Stromal cell of bone marrow (primary cell): ENCODE measurements at regions not wholly inside any gene's neighbourhood (a gene's known extent, or its start where the extent isn't known, plus 50 kb on each side); places are given as distances from the start of the nearest gene placed in this dataset.

Experiments
- DNase-seq: peaks from one replicate; pipeline ENCODE4 v3.0.0-alpha.2; 2012; ENCODE audit warnings: low read depth

DNA sequence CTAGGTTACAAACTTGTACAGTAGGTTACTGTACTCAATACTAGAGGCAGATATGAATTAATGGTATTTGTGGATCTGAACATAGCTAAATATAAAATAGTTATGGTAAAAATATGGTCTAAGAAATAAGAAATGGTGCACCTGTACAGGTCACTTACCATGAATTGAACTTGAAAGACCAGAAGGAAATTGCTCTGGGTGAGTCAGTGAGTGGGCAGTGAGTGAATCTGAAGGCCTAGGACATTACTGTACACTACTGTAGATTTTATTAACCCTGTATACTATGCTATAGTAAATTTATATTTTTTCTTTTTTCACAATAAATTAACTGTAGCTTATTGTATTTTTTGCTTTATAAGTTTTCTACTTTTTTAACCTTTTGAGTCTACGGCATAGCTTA, 1020.4 kb downstream of the CDH18 start:
- DNase-seq: no peak

DNA sequence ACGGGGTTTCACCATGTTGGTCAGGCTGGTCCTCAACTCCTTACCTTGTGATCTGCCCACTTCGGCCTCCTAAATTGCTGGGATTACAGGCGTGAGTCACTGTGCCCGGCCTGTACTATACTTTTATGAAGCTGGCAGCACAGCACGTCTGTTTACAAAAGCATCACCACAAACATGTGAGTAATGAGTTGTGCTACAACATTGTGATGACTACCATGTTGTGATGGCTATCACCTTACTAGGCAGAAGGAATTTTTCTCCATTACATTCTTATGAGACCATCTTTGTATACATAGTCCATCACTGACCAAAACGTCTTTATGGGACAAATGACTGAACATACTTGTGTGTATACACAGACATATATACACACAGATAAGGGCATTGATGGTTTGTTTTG, 1019.0 kb downstream of the CDH18 start:
- no peak for DNase-seq

DNA sequence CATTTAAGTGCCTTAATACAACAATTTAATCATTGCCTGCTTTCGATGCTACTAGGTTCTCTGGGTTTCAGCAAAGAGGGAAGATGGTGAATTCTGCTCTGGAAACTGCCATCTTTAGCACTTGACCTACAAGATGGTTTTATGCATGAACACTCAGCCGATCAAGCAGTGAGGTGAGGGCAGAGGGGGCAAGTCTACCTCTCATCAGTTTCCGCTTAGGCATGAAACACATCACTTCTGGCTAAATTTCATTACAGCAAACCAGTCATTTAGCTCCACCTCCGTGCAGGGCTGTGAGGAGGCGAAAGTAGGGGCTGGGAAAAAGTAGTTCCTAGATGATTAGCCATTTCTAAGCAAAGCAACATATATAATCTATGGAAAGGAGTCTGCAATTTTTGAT, 1018.0 kb downstream of the CDH18 start:
- no peak for DNase-seq

DNA sequence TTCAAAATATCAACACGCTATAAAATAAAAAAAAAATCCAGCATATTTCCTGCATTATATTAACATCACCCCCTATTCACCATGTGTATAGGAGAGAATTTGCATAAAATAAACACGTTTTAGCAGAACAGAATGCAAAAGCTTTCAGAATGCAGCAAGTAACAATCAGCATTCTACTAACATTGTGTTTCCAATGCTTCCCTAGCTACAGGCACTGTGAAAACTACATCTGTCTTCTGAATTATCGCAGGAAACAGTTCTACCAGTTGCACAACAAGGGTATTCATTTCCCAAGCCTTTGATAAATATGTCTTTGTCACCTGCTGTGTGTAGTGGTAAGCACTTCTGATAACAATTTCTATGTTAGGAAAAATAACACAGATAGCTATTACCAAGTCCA, 1015.8 kb downstream of the CDH18 start:
- DNase-seq: no peak

DNA sequence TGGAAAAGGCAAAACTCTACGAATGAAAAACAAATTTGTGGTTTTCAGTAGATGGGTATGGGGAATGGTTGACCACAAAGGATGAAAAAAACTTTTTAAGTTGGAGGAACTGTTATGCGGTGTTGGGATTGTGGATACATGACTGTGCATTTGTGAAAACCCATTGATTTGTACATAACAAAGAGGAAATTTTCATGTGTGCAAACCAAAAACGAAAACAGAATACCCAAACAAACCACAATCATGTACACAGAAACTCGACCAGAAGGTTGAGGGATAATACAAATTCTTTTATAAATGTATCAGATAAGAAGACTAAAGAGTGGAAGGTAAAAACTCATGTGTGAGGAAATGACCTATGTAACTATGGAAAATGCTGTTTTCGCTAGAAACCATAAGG, 1012.4 kb downstream of the CDH18 start:
- DNase-seq: no peak

DNA sequence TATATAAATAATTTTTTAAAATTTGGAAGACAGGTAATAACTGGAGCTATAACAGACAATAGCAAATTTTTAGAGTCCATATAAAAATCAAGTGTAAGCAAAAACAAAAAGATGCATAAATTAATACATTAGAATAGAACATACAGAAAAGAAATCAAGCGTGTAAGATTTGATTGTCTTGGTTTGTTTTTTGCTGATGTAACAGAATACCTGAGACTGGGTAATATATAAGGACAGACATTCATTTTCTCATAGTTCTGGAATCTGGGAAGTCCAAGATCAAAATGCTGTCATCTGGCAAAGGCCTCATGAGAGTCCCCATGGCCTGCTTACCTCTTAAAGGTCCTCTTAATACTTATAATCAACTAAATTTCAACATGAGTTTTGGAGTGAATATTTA, 1010.1 kb downstream of the CDH18 start:
- DNase-seq: no peak

DNA sequence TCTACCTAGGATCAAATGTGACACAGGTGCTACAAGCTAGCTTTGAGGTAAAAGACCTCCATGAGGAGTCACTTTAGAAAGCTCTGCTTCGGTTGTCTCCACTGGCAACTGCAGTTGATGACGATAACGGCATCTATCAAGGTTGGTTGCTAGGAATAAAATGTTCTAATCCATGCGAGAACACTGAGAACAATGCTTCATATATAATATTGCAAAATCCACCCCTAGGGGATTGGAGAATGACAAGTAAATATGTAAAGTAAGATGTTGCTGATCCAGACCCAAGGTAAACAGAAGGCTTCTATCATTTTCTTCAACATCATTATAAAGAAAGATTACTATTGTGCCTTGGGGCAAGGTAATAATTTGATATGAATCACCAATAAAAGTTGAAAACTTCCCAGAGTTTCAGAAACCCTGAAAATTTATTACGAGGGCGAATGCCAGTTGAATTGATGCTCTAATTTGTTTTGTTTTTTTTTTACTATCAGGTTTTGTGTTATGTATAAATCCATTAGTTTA, 1003.4 kb downstream of the CDH18 start:
- no peak for DNase-seq

DNA sequence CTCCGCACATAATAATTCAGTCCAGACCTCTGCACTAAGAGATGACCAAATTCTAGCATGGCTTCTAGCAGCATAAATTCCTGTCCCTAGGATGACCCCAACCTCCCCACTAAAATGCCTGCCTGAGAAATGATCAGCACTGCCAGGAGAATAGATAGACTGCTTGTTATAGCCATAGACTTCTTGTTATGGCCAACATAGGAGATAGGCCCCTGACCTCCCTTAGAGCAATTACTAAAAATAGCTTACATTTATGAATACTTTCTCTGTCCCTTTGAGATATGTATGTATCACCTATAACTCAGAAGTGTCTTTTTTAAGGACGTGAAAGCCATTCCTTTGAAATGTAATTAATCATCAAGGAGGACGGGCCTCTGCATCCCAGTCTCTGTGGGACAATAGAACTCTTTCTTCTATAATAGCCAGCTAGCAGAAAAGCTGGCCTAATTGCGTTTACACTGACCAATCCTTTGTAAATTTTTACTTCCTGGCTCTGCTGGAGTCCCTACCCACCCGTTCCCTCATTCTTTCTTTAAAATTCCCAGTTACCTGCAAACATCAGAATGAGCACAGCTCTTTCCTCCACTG, 1002.7 kb downstream of the CDH18 start:
- DNase-seq: no peak

DNA sequence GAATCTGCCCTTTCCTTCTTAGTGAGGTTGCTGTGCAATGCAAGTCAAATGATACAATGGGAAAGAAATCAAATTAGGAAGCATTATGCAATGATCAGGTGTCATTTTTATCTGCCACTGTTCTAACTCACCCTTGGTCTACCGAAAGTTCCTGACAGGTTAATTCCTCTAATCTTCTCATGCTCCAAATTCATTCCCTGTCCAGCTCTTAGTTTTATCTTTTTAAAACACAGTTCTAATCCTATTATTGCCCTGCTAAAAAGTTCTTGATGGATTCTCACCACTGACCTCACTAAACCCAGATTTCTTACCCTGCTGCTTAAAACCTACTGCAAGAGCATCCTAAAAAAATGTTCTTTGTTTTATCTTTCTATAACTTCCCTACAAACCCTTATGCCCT, 1000.9 kb downstream of the CDH18 start:
- no peak for DNase-seq

DNA sequence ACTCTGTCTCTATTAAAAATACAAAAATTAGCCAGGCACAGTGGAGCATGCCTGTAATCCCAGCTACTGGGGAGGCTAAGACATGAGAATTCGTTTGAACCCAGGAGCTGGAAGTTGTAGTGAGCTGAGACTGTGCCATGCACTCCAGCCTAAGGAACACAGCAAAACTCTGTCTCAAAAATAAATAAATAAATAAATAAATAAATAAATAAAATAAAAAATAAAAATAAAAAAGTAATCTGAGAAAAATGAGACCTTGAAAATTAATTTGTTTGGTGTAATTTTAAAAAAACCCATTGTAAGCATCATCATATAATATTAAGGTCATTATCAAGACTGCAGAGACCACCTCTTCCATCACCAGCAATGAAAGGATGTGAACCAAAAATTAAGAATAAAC, 997.1 kb downstream of the CDH18 start:
- DNase-seq: no peak

DNA sequence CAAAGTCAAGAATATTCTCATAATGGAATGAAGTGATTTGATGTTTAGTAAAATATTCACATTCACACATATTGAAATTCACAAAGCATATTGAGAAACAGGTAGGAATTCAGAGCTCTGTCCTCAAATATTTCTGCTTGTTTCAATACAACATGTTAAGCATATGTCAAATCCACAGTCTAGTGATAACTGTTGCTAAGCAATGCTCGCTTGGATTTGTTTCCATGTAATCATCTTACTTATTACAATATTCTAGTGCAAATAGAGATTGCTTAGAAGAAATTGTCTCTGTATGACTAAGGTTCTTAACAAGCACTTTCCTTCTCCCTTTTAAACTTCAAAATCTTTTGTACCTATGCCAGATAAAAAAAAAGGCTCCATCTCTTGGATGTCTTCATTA, 995.7 kb downstream of the CDH18 start:
- no peak for DNase-seq

DNA sequence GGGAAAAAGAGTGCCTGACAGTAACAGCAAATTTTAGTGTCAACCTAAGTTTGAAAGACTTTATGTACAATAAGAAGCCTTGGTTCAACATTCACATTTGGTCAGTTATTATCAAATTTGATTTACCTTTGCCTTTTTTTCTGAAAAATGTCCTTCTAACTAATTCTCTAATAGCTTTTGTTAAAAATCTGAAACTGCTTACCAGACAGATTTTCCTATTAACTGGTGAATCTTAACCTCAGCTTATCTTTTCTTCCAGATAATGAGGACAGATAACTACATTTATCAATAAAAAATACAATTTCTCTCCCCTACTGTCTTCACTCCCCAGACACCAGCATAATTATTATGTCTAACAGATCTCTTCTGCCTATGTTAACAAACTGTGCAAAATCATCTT, 988.5 kb downstream of the CDH18 start:
- no peak for DNase-seq

DNA sequence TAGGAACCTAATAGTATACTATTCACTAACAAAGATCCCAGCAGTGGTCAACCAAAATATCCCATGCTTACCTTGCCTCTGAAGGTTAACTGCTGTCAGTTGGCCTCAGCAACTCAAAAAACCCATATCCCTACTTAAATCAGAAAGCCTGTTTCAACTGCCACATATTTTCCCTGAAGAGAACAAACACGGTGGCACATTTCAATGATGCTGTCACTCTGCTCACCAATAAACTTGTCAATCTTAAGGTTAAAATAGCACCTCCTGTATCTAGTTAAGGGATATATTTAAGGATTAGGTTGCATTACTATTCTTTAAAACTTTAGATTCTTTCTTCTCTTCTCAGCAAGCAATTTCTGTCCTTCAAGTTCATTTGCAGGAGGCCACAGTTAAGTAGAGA, 986.9 kb downstream of the CDH18 start:
- DNase-seq: no peak

DNA sequence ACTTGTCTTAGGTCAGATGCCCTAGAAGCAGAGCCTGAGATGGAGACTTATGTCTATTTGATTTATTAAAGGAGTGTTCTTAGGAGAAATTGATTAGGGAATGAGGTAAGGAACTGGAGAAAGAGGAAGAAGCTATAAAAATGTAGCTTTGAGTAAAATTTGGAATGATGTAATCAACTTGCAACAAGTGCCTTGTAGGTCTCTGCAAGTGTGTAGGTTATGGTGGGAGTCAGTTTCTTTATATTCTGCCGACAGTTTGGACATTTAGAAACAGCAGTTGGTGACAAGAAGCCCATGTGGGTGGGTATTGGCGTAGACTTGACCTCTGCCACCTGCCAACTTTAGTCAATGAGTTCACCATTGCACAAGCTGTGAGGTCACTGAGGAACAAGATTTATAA, 986.5 kb downstream of the CDH18 start:
- DNase-seq: no peak

DNA sequence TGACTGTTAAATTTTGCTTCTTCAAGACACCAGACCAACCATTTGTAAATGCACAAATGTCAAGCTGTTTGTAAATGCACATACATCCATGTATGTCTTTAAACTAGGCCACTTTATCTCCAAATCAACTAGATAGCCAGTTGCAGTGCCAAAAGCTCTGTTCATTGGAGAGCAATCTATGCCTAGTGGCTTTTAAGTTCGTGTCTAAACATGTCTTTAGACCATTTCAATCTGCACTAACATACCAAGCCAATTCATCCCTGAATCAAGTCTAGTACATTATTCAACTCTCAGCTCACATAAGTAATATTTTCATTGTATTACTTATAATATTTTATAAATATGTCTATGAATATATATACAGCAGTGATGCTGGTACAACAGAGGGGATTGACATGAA, 985.9 kb downstream of the CDH18 start:
- DNase-seq: no peak

DNA sequence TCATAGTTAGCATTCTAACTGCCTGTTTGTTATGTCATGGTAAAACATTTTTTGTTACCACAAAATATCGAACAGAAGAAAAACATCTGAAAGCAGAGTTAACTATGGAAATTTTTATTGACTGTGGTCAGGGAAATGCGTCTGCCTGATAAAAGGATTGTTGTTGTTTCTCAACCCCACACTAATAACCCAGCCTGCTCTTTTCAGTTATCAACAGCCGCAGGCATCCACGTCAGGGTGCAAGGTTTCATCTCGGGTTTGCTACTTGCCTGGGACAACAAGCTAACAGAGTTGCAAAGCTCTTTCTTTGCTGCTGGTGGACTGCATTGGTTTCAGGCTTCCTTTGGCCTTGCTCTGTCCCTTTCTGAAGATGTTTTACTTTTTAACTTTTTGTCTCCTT, 969.2 kb downstream of the CDH18 start:
- DNase-seq: no peak

DNA sequence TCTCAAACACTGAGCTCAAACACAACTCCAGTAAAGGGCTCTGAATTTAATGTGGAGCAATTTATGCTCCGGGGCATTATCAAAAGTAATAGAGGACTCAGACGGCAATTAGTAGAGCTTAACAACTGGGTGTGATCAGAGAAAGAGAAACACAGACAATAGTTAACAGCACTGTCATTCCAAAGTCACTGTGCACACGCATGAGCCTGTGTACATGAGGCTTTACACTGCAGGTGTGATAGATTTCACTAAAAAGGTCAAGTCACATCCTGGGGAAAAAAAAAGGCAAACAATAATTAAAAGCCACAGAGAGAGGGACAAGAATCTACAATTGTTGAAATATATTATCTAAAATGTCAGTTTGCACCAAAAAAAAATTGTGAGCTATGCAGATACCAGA, 956.5 kb downstream of the CDH18 start:
- DNase-seq: no peak

DNA sequence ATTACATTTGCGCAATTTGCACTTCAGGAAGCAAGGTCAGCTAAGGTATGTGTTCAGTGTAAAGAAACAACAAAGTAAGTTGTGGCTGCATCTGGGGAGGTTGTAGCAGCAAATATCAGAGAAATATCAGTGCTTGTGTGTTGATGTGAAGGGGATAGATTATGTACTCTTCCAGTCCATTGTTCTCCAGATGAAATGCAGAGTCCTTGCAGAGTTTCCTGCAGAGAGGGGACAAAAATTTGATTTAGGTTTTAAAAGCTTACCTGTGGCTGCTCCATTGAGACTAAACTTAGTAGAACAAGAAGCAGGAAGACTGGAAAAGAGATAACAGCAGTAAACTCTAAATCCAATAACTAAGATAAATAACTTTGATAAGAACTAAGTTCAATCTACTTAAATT, 952.2 kb downstream of the CDH18 start:
- no peak for DNase-seq

DNA sequence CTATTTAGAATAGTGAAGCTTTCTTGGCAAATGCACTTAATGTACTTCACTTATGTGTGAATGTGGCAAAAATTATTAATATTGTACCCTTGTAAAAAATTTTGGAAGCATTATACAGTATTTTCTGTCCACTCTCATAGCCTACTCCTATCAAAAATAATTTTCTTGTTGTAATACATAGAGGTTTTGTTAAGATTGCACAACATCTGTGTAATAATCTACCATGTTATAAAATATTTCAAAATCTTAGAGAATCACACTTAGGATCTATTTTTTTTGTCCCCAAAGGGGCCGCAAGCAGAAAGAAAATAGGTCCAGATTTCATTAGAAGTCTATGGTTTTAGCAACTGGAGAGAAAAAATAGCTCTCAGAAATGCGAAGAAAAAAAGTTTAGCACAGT, 945.9 kb downstream of the CDH18 start:
- DNase-seq: no peak

DNA sequence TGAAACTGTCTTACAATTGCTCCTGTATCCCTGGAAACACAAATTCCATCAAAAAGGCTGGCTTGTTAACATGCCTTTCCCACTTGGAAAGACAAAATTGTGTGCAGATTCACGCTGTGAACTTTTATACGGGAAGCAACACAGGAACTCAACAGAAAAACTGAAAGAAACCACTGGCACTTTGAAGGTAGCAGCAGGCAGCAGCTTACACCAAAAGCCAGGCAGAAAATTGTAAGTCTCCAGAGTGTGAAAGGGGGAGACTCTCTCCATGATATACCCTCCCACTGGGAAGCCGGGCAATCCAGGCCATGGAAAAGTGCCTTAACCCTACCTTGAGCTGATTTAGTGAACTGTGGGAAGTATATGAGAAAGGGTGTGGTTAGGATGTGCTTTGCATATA, 943.7 kb downstream of the CDH18 start:
- no peak for DNase-seq

DNA sequence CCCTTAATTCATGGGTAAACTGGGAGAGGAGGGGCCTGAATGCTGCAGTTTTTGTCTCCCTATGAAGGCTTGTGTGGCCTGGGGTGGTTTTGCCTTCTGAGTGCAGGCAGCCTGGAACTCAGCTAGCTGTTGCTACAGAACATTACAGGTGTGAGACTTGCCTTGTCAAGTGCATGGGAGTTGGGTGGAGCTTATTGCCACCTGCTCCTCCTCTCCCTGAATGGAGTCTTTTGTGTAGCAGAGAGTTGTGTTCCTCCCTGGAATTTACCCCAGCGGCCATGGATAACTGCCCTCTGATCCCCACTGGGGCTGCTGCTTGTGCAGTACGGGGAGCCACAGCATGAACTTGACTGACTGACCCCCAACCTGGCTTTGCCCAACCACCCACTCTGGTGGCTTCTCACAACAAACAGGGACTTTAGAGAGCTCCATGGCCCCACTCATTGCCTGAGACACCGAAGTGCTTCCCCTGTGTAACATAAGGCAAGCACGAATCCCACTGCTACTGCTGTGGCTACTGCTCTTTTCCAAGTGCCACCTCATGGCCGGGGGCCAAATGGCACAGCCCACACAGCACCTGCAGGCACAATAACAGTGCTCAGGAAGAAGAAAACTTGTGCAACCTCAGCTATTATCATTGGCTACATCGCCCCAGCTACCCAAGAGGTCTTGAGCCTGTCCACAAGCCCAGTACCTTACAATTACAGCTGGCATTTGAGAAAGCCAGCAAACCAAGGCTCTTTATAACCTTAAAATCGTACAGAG, 942.9 kb downstream of the CDH18 start:
- no peak for DNase-seq

DNA sequence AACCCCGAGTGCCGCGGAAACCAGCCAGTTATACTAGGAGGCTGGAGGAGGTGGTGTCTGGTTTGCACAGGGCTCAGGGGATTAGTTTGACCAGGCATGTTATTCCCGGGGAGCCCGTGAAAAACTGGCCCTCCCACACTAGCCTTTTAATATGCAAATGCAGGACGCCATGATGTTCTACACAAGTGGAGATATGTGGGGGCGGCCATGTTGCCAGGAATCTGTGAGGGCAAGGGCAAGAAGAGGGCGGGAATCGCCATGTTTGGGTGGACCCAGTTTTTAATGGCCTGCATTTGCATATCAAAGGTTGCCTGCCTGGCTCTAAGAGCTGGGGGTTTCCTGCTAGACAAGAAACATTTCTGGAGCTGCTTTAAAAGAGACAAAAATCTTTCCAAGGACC, 940.7 kb downstream of the CDH18 start:
- no peak for DNase-seq

DNA sequence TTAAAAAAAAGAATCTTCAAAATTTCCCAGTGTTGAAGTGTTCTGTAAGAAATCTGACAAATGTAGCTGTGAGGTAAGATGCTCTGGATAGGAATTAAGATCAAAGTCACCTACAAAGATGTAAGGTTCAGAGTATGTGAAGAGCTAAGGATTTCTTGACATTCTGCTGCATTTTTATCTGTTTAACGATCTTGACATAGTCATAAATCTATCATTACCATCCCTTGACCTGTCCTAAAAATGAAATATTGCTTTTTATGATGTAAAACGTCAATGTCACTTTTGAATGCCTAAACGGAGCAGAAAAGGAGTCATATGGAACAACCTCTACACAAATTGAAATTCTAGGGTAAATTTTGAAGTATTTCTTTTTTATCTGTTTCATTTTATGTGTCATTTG, 939.3 kb downstream of the CDH18 start:
- DNase-seq: no peak

DNA sequence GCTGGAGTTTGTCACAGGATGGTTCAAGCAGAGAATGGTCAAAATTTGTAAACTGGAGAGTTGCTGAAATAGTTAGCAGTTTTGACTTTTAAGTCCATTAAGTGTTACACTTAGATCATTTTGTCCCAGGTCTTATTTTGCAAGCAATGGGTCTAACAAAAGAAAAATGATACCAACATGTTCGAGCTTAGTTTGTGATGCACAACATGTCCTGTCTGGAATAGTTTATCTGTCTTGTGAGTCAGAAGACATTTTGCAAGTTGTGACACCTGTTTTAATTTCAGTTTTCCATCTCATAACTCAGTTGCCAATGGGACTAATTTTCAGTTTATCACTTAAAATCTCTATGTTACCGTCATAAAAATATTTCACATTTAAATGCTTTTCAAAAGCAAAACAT, 929.8 kb downstream of the CDH18 start:
- no peak for DNase-seq
